ENCODE measurements at regions not wholly inside any gene's neighbourhood (a gene's known extent, or its start where the extent isn't known, plus 50 kb on each side); places are given as distances from the start of the nearest gene placed in this dataset.
"Not testable (repeated sequence)": the region's sequence is repeated elsewhere in the genome, so short reads cannot be mapped to it uniquely, and the experiment has no call there.

DNA sequence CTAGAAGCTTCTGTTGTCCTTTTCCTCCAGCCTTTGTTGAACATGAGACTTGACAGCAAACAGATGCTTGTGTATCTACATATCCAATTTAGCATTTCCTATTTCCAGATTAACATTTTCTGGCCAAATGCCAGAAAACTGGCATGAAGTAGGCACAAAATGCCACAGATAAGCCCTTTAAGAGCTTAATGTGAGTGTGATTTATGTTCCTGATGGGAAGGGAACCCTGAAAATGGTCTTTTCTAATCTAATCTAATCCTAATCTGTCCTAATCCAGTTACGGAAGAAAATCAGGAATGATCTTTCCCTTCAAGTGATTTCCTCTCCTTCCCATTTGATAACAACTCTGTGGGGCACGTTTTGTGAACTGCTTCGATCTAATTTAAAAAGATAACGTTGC lies 133.0 kb upstream of the C1QTNF7 start:
- DNase-seq = no peak

DNA sequence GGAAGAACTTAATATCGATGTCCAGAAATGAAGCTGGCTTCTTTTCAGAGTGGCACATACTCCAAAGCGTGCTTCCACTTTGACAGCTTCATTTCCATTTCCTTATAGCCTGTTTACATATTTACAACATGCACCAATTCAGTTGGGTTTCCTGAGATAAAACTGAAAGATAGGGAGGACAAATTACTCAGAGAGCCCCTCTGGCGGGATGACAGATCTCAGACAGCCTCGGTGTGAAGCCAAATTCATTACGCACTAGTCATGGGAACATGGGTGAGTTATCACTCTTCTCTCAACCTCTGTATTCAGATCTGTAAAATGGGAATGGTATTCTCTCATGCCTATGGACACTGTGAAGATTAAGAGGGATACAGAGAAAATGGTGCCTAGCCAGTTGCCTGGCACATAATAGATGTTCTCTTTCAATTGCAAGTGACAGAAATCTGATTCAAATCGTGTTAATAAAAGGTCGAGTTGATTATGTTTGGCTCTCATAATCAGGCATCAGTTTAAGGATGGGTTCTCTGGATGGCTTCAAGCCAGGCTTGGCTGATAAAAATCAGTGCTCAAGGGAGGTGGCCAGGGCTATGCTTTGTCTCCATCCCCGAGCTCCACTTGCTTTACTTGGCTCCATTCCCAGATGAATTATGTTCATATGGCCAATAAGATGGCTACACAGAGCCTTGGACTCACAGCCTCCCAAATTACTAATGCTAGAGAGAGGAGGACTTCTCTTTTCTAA lies 132.2 kb upstream of the C1QTNF7 start:
- DNase-seq = no peak

DNA sequence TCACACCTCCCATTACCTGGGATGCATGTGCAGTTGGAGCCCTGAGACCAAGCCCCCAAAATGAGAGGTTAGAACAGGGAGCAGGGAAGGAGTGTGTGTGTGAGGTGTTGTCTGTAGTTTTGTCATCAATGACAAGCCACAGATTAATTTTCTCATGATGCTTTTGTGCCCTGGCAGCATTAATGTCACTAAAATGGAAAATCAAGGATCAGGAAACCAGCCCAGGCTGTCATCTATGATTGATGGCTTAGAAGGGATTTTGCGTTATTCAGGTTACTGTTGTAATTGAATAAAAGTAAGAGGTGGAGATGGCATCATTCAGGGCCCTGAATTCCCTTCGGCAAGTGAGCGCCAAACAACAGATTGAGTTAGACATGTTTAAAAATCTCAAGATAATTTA lies 130.5 kb upstream of the C1QTNF7 start:
- DNase-seq = no peak

DNA sequence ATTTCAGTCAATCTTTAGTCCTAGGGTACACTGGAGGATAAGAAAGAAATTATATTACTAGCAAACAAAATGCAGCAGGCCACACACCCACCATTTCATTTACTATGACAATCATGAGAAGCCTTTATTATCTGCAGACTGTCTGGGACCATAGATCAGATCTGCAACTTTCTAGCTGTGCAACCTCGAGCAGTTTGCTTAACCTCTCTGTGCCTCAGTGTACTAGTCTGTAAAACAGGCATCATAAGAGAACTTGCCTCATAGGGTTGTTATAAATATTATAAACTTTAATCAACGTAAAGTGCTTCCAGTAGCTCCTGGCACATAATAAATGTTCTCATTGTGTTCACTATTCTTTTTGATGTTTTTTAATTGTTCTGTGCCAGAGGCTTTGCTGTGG lies 128.2 kb upstream of the C1QTNF7 start:
- no peak for DNase-seq

DNA sequence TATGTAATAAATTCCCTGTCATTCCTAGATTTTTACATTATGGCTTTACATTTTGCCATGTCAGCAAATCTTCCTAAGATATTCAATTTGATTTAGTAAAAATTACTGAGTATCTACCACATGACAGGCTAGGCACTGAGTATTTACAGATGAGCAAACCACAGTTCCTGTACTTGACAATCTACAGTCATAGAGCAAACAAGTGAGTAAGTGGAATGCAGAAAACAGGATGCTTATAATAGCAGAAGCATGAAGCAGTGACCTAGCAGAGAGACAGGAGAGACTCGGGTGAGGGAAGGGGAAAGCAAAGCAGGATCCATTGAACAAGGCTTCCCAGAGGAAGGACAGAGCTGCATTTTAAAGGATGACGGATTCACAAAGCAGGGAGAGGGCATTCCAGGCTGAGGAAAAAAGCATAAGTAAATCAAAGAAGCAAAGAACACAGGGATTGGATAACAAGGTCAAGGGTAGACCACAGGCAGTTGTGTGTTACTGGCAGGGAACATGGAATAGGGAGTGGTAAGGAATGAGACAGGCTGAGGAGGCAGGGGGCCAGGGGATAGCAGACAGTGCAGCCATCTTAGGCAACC lies 124.7 kb upstream of the C1QTNF7 start:
- no peak for DNase-seq

DNA sequence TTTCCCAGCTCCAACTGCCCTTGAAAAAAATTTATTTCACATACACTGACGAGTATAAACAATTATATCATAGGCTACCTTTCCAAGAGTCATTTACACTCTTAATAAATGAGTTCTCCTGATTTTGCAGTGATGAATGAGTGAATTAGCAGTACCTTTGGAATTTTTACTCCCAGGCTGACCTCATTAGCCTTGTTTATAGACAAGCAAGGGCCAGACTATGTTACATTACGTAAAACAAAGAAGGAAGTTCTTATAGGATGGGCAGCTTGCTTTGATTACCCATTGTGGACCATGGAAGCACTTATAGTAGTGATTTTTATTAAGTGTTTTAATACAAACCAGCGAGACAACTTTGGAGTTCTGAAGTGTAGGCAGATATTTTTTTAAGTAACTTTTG lies 112.9 kb upstream of the C1QTNF7 start:
- DNase-seq = no peak

DNA sequence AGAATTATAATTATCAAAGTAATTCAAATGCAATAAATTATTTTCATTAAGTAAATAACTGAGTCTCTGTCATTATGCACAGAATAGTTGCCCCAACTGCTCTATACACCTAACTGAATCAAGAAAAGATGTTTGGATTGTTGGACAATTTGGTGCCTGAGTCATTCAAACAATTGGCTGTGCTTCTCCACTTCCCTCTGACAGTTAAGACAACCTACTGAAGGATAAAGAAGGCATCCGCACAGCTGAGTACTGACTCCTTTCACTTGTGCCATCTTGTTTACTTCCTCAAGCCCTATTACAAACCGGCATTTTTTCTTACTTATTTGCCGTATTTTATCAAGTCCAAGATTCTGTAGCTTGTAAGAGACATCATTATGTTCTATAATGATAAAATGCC lies 110.6 kb upstream of the C1QTNF7 start:
- no peak for DNase-seq

DNA sequence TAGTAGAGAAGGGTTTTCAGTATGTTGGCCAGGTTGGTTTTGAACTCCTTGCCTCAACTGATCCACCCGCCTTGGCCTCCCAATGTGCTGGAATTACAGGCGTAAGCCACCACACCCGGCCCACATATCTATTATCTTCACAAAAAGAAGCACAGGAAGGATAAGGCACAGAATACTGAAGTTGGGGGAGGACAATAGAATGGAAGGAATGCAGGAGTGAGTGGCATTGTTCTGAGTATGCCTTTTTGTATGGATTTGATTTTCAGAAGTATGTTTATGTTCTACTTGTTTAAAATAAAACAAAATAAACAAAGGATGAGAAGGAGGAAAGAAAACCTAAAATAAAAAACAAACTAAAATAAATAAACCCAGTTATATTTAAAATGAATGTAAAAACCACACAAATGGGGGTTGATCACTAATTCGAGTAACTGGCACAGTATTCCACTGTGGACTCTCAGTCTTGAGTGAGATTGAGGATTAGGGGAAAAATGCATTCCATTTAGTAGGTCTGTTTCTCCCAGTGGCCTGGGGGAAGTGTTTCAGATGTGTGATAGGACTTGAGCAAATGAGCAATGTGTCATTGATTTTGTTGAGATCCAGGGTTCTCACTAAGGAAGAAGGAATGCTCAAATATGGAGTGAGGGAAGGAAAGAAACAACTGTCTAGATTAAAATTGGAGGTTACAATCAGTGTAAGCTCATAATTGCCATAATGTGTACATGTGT lies 109.0 kb upstream of the C1QTNF7 start:
- DNase-seq = no peak

DNA sequence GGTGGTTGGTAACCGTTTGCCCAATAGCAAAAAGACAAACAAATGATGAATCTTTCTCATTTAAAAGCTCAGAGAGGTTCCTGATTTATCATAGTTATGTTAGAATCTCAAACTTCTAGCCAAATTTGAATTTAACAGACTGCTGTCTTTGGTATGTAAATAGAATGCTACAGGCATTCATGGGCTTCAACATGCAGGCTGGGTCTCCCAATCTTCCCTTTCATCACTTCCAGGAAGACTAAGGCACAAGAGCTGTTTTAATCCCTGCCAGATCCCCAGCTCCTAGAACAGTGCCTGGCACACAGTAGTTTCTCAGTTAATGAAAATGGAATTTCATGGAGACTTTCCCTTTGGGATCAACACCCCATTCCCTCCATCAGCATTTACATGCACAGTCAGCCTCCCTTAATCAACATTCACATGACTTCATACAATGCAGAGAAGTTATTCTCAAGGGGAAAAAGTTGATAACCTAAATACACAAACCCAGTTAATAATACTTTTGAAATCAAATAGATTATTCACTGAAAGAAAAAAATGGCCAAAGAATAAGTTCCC lies 107.6 kb upstream of the C1QTNF7 start:
- DNase-seq = no peak

DNA sequence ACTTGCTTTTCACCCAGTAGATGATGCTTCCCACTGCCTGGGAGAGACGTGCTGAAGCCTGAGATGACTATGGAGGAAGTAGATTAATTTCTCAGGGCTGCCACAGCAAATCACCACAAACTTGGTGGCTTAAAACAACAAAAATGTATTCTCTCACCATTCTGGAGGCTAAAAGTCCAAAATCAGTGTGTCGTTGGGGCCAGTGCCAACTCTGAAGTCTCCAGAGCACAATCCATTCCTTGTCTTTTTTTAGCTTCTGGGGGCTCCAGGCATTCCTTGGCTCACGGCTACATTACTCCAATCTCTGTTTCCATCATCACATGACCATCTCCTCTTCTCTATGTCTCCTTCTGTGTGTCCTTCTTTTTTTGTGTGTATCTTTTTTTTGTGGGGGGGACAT lies 105.8 kb upstream of the C1QTNF7 start:
- DNase-seq = no peak

DNA sequence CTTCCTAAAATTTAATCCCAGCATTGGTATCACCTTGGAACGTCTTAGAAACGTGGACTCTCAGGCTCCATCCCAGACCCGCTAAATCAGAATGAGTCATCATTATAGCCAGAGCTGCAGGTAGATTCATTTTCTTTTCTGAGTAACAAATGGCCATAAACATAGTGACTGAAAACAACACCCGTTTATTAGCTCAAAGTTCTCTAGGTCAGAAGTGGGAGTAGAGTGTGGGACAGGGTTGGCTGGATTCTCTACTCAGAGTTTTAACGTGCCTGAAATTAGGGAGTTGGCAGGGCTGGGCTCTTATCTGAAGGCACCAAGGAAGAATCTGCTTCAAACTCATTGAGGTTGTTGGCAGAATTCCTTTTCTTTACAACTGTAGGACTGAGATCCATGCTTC lies 101.8 kb upstream of the C1QTNF7 start:
- DNase-seq = no peak

DNA sequence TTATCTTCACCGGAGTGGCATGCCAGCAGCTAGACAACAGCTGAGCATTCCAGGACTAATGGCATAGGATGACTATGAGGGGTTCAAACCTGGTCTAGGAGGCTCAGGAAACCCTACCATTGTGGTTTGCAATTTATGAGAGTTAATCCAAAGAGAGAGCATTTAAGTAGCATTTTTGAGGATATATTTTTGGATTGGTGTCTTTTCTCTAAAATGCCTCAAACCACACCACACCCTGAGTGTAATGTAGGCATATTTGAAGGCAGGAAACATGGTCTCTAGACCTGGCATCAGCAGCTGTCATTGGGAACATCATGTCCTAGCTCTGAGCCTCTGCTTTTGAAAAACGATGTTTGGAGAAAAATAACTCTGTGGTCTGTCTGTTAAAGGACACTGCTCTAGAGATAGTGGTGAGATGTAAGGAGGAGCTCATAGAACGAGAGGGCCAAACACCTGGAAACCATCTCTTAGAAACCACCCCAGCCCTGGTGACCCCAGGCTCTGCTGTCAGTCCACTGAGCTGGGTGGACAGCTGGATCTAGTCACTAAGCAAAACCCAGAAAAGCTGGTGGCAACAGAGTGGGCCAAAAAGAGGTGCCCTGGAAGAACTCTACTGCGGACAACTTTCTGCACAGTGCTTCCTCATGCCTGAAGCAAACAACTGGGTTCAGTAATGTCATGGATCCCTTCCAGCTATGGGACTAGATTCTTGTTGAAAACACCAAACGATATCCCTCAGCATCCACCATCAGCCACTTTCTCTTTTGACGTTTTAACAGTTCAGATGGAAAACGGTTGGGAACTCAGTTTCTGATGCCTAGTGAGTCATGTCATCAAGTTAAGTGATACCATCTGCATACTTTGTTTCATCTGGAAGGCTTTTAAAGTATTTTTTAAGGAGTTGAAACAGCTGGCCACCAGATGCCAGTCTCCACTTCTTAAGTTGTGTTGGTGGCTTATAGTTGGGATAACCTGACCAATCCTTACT lies 100.2 kb upstream of the C1QTNF7 start:
- no peak for DNase-seq

DNA sequence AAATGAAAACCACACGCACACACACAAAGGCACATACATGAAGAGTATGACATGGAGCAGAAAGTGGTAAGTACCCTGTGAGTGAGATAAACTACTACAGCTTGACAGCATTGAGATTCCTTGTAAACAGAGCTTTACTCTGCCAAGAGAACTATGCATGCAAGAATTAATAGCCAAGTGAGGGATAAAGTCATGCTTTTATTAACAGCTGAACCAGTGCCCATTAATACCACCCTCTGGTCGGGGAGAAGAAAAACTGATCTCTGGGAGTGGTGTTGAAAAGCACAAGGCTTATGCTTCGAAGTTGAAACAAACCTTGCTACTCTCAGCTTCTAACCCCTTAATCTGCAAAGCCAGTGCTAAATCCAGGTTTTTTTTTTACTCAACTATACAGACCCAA lies 95.9 kb upstream of the C1QTNF7 start:
- no peak for DNase-seq

DNA sequence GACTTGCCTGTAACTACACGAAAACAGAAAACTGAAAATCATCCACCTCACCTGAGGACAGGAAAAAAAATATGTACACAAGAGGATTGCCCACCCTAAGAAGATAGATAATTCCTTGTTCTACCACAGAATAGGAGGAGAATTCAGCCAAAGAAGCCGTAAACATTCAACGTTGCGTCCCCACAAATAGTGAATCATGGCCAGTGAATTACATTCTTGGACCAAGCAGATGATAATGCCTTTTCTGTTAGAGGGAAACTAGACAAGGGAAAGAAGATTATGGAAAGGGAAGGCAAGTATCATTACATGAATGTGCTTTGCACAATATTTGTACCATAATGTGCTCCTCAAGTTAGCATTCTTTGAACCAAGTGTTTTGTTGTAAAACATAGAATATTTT lies 95.5 kb upstream of the C1QTNF7 start:
- DNase-seq = no peak

DNA sequence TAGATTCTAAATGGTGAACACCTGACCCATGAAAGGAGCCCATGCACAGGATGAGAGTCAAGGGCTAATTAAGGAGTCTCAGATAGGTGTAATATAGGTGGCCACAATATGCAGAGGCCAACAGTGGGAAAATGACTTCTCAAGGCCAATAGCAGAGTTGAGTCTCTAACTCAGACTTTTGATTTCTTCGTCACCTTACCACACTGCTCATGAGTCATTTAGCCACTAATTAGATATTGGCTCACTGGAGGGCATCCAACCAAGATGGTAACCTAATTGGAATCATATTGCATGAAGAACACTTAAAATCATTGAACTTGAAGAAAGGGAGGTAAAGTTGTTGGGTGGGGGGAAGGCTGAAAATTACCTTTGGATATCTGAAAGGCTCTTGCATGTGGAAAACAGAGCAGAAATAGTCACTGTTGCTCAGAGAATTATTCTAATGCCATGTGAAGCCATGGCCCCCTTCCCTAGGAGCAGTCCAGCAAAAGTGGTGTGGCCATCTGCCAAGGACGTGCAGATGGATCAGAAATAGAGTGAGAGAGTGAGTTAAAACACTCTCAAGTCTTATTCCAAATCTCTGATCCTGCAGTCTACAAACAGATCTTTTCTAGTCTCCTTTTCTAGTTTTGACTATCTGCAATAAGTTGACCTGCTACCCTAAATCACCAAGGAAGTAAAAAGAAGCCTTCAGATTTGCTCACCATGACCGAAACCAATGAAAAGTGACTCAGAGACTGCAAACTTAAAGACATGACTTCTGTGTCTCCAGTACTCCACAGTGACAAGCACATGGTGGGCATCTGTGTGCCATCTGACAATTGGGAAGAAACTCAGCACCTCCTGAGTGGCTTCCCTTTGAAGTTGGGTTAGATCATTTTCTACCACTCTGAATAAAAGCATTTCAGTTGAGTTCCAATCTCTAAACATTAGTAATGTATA lies 93.9 kb upstream of the C1QTNF7 start:
- DNase-seq = no peak

DNA sequence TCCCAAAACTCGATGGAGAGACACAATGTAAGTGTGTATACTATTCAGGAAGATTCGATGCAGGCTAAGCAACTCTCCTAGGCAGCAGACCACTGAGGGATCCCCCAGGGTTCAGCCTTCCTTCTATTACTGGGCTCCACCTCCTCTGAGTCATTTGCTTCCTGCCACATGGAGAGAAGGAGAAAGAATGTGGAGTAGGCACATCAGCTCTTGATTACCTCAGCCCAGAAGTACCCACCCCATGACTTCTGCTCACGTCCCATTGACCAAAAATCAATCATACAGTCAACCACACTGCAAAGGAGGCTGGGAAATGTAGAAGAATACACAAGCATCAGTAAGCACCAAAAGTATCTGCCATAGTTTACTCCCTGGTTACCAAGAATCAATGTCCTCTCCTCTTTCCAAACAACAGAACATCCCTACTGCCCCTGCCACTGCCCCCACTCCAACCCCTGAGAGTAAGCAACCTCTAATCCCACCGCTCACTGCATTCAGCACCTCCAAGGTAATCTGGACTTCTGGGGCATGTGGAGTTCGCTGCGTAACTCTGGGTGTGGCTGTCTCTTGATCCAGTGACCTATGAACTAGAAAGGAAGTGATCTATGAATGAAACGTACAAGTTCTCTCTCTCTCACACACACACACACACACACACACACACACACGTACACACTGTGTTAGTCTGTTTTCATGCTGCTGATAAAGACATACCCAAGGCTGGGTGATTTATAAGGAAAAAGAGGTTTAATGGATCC lies 91.2 kb upstream of the C1QTNF7 start:
- no peak for DNase-seq

DNA sequence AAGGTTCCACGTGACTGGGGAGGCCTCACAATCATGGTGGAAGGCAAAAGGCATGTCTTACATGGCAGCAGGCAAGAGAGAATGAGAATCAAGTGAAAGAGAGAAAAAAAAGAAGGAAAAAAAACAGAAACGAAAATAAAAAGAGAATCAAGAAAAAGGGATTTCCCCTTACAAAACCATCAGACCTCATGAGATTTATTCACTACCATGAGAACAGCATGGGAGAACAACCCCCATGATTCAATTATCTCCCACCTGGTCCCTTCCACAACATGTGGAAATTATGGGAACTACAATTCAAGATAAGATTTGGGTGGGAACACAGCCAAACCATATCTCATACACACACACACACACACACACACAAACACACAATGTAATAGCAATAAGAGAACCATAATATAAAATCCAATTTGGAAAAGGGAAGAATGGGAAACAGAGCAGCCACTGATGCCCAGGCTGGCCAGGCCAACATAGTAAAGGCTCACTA lies 90.6 kb upstream of the C1QTNF7 start:
- not testable (repeated sequence) for DNase-seq

DNA sequence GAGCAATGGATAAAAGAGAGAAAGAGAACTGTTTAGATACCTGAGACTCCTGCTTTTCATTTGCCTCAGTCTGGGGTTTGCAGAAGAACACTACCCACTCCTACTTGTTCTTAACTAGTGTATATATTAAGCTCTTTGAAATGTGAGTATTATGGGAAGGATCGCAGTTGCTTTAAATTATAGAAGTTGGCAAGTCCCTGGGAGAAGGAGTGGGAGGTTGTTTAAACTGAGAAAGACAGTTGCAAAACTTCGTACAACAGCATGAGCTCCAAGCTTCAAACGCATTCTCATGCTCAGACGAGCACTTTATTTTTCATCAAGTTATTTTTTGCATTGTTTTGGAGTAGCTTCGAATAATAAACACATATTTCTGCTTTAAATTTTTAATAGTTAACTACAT lies 88.1 kb upstream of the C1QTNF7 start:
- no peak for DNase-seq

DNA sequence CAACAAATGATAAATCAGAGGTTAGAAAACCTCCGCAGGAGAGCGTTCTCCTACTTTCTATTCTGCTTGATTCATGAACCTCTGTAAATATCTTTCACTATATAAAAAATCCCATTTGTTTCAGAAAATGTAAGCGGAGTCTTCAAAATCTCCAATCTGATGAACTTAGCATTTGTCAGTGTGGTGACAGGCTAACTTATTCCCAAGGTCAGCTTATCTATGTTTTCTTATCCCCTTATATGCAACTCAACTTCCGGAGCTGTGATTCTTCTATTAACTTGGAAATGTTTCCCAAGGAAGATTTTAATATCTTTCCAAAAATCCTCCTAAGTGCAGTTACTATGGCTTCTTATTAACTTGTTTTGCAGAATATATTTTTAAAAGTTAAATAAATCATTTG lies 87.5 kb upstream of the C1QTNF7 start:
- no peak for DNase-seq

DNA sequence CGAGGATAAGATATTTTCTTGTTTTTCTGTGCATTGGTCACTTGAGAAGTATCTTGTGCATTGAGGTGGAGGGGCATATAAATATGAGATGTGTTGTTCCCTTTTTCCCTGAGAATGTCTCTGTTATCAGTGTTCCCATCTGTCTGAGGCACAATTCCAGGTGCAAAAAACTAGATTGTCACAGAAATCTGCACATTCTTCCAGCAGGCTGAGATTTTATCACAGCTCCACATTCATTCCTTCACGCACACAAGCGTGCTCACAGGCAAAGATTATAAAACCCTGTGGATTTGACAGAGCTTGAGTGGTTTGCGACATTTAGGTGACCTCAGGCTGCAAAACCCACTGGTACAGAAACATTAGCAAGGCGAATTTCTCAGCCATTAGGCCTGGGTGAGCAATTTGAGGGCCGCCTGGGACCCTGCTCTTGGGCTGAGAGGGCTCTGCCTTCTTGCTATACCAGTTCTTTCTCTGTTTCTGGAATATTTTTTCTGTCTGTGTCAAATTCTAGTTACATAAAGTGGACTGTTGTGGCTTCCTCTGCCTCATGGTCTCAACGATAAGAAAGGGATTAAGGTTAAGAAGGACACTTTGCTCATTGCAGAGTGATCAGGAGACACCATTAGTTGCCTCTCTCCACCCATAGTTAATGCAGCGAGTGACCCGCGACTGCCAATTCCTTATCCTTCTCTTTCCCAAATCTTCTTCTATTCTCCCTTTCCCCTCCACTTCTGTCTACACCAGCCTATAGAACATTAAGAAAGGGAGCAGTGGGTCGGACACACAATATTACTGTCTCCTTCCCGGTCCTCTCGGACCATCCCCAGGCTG lies 86.7 kb upstream of the C1QTNF7 start:
- DNase-seq = no peak
